Bronchial epithelial cell (primary cell): ENCODE measurements at regions not wholly inside any gene's neighbourhood (a gene's known extent, or its start where the extent isn't known, plus 50 kb on each side); places are given as distances from the start of the nearest gene placed in this dataset.

Experiments
- DNase-seq: peaks from one replicate; pipeline ENCODE4 v3.0.0-alpha.2; 2010; ENCODE audit warnings: low read depth
- FAIRE-seq: peaks from 2 replicates; lab custom pipeline; 2011; peaks lifted over from hg19 to GRCh38; lab: Jason Lieb, UNC
- H3K27me3 ChIP-seq: 2 replicates; pipeline ENCODE4 v1.5.1; 2011; ENCODE audit warnings: low read length; ENCODE audit not compliant: control insufficient read depth, insufficient read depth
- H3K36me3 ChIP-seq: 2 replicates; pipeline ENCODE4 v1.5.1; 2011; ENCODE audit warnings: low read length; ENCODE audit not compliant: control insufficient read depth, insufficient read depth
- H3K4me3 ChIP-seq: 2 replicates; pipeline ENCODE4 v1.5.1; 2011; ENCODE audit warnings: mild to moderate bottlenecking, low read depth, low read length, control low read depth
- CTCF ChIP-seq: IDR thresholded peaks from 2 replicates; pipeline ENCODE4 v1.5.1; 2011; ENCODE audit warnings: mild to moderate bottlenecking, moderate library complexity, low read length, control low read depth, inconsistent platforms; ENCODE audit not compliant: insufficient read depth, severe bottlenecking

GRCh38 chr1:199875856-199876255 lies 151.7 kb upstream of the NR5A2 start:
- Histone ChIP-seq H3K4me3 (no peak overlapping the region), H3K27me3 (no peaks in the 10 kb centered on the region), H3K36me3 (no peaks in the 10 kb centered on the region)
- FAIRE-seq (peak; percentile 7), DNase-seq (no peak)
- no peak for TF ChIP-seq CTCF

DNA sequence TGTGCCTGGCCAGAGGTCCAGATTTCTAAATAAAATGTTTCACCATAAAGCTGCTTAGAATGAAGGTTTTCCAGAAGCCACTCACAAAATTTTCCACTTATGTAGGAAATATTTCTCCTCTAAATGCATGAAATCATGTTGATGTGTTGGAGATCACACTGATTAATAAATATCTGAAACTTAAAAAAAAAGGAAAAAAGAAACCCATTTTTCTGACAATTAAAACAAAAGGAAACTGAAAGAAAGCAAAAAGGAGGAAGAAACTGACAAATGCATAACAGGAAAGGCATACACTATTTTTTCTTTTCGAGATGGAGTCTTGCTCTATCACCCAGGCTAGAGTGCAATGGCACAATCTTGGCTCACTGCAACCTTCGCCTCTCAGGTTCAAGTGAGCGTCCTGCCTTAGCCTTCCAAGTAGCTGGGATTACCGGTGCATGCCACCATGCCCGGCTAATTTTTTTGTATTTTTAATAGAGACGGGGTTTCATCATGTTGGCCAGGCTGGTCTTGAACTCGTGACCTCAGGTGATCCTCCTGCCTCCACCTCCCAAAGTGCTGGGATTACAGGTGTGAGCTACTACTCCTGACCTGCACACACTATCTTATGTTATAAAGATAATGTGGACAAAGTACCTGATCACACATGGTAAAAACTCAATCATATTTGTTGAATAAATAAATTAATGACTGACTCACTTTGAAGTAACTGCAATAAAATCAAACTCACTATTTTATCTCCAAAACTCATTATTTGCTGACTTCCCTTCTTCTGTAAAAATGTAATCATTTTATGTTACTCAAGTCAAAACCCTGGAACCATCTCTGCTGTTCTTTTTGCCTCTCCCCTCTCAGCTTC lies 149.8 kb upstream of the NR5A2 start:
- Histone ChIP-seq H3K4me3 (no peak overlapping the region), H3K36me3 (no peaks in the 10 kb centered on the region), H3K27me3 (no peaks in the 10 kb centered on the region)
- DNase-seq (no peak), FAIRE-seq (no peak)
- TF ChIP-seq CTCF = no peak

DNA sequence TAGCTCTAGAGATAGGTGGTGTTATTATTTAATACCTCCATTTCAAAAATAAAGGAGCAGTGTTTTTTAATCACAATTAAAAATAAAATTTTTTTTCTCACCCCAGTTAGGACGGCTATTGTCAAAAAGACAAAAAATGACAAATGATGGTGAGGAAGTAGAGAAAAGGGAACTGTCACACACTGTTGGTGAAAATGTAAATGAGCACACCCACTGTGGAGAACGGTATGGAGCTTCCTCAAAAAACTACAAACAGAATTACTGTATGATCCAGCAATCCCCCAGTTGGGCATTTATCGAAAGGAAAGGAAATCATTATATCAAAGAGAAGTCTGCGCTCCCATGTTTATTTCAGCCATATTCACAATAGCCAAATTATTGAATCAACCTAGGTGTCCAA lies 148.7 kb upstream of the NR5A2 start:
- Histone ChIP-seq H3K4me3 (no peak overlapping the region), H3K36me3 (no peaks in the 10 kb centered on the region), H3K27me3 (no peaks in the 10 kb centered on the region)
- DNase-seq (no peak), FAIRE-seq (no peak)
- no peak for TF ChIP-seq CTCF

DNA sequence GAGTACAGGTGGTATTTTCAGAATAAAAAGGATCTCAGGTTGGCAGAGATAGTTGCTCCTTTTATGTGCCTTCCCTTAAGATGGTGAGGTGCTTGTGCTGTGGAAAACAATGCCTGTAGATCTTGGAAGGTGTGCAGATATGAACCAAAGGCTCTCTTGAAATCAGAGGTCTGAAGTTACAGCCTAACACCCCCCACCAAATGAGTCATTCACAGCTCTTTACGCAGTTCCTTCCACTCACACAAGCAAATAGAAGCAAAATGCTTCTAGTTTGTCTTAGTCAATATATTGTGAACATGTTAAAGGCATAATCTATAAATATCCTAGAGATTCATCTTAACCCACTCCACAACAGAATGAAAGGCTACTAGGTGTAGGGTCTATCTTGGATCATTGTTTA lies 128.9 kb upstream of the NR5A2 start:
- no peak for FAIRE-seq
- H3K27me3 ChIP-seq = peaks cover 3% of the 10 kb centered on the region
- no peak overlapping the region for H3K4me3 ChIP-seq
- peak; percentile 54 for DNase-seq
- TF ChIP-seq CTCF = no peak
- no peaks in the 10 kb centered on the region for H3K36me3 ChIP-seq

GRCh38 chr1:199901341-199901740 lies 126.2 kb upstream of the NR5A2 start:
- TF ChIP-seq CTCF = no peak
- Histone ChIP-seq H3K36me3 (no peaks in the 10 kb centered on the region), H3K27me3 (peaks cover 3% of the 10 kb centered on the region), H3K4me3 (no peak overlapping the region)
- DNase-seq (no peak), FAIRE-seq (no peak)
